B cell (primary cell): ENCODE measurements at regions not wholly inside any gene's neighbourhood (a gene's known extent, or its start where the extent isn't known, plus 50 kb on each side); places are given as distances from the start of the nearest gene placed in this dataset.

Experiments used
- EZH2 ChIP-seq: IDR thresholded peaks from 2 replicates; pipeline ENCODE4 v1.6.1; 2012; ENCODE audit warnings: borderline replicate concordance, low read depth, mild to moderate bottlenecking, moderate library complexity, low read length; ENCODE audit not compliant: insufficient read depth, poor library complexity, severe bottlenecking
- TF ChIP-seq, protein P1 (sequence below): fragments of 200-600 bp; IDR thresholded peaks from one replicate; pipeline ENCODE4 v1.8.0; 2022; ENCODE audit warnings: antibody characterized with exemption, mild to moderate bottlenecking

DNA sequence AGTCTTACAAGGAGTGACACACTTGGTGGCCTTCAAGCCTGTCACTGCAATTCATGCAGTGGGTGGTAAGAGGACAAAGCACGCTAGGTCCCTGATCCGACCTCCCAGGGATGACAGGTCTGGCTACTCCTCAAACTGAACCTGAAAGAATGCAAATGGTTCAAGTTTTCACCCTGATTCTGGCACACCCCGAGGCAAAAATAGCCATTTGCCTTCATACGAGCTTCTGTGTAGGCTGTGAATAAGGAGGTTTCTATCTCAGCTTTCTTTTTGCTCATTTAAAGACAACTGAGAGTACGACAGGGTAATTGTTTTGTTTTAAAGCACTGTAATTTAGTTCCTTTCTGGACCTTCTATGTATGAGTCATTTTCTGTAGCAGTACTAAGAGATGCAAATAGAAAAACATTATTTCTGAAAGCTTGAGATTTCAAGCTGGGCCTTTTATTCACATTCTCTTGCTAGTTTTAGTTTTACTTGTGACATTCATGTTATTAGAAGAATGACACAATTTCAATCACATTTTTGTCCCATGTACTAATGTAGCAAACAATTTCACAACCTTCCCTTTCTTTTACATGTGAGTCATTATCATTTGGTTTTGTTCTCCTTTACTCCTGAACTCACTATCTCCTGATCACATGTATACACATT, 56.6 kb upstream of the FDX1 start:
- no peak for TF ChIP-seq EZH2
- TF ChIP-seq, protein P1, sequence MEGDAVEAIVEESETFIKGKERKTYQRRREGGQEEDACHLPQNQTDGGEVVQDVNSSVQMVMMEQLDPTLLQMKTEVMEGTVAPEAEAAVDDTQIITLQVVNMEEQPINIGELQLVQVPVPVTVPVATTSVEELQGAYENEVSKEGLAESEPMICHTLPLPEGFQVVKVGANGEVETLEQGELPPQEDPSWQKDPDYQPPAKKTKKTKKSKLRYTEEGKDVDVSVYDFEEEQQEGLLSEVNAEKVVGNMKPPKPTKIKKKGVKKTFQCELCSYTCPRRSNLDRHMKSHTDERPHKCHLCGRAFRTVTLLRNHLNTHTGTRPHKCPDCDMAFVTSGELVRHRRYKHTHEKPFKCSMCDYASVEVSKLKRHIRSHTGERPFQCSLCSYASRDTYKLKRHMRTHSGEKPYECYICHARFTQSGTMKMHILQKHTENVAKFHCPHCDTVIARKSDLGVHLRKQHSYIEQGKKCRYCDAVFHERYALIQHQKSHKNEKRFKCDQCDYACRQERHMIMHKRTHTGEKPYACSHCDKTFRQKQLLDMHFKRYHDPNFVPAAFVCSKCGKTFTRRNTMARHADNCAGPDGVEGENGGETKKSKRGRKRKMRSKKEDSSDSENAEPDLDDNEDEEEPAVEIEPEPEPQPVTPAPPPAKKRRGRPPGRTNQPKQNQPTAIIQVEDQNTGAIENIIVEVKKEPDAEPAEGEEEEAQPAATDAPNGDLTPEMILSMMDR, result no peak
